Muscle of back (tissue), 3 donors: ENCODE measurements at regions not wholly inside any gene's neighbourhood (a gene's known extent, or its start where the extent isn't known, plus 50 kb on each side); places are given as distances from the start of the nearest gene placed in this dataset.
A peak's percentile ranks its signal among the peaks of the same experiment; 100 is the strongest.
"Not testable (repeated sequence)": the region's sequence is repeated elsewhere in the genome, so short reads cannot be mapped to it uniquely, and the experiment has no call there.

Source experiments
- DNase-seq, 3 donors: peaks; one replicate each; pipeline versions ENCODE4 v3.0.0 to v3.0.0-alpha.2; 2013

DNA sequence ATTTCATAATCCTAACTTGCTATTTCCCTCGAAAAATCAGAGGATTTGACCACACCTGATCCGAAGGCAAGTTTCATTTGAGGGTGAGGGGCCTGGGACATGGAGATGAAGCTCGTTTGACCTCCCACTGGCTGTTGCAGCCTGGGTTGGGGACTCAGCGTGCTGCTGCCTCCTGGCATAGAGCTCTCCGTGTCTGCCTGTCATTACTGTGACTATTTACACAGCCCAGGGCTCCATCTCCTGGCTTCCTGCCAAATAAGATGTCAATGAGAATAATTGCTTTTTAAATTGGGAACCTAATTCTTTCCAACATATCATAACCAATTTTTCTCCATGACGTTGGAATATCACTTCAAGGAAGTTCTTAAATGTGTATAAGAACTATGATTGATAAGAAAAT lies 139.3 kb upstream of the COBL start:
- no peak for DNase-seq

DNA sequence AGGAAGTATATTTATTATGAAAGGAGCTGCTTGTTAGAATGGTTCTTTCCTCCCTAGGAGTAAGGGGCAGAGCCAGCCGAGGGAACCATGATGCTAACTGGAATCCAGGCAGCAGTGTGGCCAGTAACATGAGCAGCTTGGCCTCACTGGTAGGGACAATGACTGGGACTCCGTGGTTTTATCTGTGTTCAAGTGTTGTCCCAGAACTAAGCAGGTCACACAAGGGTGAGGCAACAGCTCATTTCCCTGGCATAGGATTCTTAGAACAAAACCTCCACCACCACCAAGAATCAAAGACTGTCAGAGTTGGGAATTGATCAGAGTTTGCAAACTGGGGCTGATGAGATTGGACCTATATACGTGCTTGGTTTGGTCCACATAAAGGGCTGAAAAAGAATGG lies 138.9 kb upstream of the COBL start:
- DNase-seq = no peak

DNA sequence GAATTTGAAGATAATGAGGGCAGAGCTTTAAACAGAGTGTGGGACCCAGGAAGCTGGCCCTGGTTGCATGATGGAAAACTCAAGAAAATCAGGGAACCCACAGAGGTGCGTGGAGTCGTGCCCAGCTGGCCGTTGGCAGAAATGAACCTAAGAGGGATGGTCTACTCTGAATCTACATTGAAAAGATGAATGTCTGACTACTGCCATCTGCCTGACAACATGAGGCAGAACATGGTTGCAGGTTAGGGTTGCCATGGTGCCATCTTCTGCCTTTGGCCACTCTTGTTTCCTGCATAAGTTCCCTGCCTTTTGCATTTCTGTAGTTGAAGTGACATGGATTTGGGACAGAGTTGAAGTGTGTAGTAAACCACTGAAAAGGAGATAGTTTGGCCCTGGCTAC lies 138.5 kb upstream of the COBL start:
- no peak for DNase-seq

DNA sequence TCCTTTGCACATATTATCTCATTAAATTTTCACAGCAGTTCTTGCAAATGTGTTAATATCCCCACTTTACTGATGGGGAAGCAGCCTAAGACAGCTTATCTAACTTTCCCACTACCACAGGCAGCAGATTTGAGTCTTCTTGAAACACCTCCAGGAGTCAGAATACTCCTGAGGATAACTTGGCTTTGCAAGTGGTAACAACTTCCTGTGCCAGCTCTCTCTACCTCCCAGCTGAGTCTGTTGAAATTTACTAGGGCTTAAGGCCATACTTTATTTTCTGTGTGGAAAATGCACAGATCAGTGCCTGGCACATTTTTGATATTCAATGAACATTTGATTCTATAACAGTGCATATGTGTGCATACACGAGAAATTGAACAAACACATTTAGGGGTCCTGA lies 136.1 kb upstream of the COBL start:
- no peak for DNase-seq

DNA sequence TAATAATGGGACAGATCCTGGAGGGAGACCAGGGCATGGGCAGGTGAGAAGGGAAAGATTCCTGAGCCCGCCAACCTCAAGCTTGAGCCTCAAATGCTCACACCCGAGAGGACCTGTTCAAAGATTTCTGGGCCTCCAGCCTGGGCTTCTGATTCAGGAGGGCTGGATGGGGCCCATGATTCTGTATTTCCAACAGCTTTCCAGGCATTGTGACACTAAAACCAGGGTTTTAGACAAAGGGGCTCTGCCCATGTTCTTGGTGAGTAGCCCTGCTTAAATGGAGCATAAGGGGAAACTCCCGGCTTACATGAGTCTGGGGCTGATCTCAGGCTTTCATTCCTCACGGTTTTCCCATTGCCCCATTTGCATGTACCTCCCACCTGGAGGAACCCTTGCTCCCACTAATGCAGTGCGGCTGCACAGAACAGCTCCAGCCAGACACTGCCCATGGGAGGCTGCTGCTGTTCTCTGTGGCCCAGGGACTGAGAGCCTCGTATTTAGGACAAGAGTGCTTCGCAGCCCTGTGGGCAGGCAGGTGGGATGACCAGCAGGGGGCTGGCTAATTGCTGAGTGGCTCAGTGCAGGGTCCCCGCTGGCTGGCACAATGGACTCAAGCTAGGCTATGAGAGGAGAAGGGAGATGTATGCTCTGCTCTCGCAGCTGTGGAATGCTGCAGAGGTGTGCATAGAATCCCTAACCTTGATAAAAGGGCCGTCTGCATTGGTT lies 135.3 kb upstream of the COBL start:
- no peak for DNase-seq

DNA sequence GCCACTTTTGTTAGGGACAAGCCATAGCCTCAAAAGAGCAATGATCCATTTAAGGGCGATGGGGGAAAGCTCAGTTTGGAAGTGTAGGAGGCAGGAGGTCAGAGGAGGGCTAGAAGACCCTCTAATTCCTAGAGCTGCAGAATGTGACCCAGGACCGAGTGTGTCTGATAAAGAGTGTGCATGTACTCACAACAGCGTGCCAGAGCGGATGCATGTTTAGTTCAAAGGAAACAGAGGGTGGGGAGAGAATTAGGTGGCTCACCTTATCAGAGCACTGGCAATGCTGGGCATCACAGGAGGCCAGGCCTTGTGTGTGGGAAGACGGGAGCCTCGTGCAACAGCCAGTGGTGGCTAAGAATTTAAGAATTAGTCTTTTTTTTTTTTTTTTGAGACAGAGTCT lies 133.9 kb upstream of the COBL start:
- no peak for DNase-seq

DNA sequence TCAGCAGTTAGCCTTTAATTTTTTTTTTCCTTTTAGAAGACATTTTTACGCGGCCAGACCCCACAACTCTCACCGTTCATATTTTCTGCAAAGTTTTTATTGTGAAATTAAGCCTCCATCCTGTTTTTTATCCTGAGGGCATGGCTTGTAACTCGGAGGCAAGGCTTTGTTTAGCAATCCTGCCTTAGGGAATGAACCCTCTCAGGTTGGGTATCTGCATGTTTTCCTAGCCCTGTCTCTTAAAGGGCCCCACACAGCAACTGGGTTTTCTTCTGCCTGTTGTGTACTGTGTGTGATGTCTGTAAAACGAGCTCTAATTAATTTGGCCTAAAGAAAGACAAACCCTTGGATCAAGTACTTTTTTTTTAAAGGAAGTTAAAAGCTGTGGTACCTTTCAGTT lies 130.2 kb upstream of the COBL start:
- no peak for DNase-seq

DNA sequence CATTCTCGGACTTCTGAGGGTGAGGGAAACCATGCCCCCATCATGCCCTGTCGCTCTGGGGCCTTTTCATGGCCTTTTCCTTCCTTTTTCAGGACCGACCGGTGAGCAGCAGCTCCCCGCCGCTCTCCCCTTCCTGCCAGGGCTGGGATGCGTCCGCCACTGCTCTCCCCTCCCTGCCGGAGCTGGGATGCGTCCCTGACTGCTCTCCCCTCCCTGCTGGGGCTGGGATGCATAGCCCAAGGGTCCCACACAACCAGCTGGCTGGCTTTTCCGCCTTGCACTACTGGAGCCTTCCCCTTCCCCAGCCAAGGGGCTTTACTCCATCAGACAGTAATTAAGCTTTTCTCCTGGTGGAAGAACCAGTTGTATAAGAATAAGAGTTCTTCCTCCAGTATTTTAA lies 129.7 kb upstream of the COBL start:
- no peak for DNase-seq

DNA sequence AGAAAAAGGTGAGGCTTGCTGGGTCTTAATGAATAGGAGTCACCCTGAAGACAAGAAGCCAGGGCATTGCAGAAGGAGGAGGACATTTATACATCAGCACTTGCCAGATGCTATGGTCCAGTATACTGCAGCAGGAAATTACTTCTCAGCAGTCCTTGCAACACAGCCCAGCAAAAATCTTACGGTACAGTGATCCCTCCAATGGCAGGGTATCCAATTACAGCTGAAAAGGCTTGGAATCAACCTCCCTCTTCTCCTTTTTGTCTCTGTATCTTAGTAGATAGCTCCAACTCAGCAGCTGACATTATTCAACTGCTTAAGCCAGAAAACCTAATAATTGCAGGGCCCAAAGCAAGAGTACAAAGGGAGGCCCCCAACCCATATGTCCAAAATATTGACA lies 128.3 kb upstream of the COBL start:
- no peak for DNase-seq

DNA sequence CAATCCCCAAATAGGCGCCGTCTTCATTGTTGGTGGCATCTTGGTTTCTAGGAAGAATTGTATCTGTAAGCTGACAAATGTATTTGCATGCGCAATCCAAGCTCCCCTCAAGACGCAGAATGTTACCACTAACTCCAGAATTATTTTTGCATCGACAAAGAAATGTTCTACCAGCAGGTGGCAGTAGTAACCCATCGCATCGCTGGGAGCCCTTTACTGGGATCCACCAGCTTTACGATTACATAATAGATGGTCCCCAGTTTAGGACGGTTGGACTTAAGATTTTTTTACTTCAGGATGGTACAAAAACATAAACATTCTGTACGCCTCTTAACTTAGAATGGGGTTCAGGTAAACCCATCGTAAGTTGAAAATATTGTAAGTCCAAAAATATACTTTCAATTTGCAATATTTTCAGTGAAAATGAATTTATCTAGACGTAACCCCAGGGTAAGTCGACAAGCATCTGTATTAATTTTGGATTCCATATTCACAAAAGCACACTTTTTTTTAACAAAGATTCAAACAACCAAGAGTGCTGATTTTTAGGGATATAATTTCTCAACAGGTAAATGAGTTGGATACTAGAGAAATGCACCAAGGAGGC lies 114.0 kb upstream of the COBL start:
- peak; percentile 33 to 68 (median 55) for DNase-seq

DNA sequence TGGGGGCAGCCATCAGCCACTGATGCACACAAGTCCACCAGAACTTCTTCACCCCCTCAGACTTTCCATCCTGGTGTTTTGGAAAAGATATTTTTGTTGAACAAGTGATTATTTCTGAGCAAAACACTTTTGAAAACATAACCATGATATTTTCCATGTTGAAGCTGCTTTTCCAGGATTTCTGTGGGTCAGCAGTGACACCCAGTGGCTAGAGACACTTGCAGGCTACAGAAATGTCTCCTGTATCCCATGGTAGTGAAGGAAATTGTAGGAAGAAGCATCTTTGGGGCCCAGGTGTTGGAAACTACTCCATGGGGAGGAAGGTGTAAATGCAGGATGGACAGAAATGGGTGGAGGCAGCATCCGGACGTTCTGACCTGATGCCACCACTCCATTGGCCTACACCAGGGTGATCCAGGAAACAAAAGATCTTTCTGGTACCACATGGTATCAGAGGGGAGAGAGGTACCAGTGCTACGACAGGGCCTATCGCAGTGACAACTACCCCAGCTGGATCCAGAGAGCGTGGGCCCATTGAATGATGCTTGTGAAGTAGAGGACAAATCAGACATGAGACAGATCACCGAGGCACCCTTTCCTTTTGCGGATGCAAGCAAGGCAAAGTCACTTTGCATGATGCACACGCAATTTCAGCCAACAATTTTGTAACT lies 111.7 kb upstream of the COBL start:
- DNase-seq = no peak

DNA sequence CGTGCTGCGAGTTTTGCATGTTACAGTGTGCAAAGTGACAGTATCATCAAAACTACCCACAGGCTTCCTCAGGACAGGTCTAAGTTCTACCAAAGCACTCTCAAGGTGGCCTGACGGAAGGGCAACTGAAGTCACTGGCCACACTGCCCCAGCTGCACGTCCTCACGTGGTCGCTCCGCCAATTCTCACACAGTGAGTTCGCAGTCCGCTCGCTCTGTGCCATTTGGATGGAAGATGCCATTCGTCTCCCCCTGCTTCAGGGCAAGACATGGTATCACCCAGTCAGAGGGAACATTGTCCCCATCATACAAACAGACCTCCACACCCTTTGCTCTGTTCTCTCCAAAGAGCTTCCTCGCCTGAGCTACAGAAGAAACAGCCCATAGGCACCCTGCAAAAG lies 109.6 kb upstream of the COBL start:
- no peak for DNase-seq

DNA sequence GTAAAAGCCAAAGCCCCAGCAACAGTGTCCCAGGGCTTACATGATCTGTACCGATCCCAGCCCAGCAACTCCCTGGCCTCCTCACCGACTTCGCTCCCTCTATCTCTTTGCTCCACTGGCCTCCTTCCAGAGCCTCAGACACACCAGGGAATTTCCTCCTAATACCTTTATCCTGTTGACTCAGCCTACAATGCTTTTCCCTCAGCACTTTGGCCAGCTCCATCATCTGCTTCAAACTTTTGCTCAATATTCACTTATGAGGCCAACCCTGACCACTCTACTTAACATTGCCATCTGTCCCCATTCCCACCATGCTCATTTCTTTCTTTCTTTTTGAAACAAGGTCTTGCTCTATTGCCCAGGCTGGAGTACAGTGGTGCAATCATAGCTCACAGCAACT lies 93.3 kb upstream of the COBL start:
- not testable (repeated sequence) for DNase-seq

DNA sequence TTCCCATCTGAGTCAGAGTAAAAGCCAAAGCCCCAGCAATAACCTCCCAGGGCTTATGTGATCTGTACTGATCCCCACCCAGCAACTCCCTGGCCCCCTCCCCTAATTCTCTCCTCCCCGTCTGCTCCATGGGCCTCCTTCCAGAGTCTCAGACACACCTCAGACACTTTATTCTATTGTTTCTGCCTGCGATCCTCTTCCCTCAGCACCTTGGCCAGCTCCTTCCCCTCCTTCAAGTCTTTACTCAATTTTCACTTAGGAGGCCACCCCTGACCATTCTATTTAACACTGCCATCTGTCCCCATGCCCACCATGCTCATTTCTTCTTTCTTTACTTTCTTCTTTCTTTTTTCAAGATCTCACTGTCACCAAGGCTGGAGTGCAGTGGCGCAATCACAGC lies 81.0 kb upstream of the COBL start:
- not testable (repeated sequence) for DNase-seq

DNA sequence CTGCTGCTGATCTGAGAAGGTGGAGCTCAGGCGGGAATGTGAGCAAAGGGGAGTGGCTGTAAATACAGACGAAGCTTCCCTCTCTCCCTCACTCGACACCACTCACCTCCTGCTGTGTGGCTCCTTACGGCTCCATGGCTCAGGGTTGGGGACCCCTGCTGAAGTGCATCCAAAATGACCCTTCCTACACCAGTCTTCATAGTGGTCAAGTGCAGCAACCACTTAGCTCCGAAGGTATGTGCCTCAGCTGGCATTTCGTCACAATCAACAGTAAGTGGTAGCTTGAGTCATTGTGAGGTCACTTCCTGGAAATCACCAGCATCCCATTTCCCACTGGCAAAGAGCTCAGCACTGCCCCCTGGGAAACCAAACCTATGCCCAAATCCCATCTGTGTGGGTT lies 76.4 kb upstream of the COBL start:
- DNase-seq = not testable (repeated sequence)

DNA sequence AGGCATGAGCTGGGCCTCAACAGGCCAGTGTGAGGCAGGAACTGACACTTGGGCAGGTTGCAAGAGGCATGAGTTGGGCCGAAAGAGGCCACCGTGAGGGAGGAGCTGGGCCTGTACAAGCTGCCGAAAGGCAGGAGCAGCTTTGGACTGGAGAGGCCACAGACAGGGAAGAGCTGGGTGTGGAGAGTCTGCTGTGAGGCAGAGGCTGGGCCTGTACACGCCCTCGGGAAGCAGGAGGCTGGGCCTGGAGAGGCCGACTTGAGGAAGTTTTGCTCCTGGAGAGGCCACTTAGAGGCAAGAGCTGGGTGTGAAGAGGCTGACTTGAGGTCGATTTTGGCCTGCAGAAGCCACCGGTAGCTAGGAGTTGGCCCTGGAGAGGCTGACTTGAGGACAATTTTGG lies 73.3 kb upstream of the COBL start:
- DNase-seq = not testable (repeated sequence)

DNA sequence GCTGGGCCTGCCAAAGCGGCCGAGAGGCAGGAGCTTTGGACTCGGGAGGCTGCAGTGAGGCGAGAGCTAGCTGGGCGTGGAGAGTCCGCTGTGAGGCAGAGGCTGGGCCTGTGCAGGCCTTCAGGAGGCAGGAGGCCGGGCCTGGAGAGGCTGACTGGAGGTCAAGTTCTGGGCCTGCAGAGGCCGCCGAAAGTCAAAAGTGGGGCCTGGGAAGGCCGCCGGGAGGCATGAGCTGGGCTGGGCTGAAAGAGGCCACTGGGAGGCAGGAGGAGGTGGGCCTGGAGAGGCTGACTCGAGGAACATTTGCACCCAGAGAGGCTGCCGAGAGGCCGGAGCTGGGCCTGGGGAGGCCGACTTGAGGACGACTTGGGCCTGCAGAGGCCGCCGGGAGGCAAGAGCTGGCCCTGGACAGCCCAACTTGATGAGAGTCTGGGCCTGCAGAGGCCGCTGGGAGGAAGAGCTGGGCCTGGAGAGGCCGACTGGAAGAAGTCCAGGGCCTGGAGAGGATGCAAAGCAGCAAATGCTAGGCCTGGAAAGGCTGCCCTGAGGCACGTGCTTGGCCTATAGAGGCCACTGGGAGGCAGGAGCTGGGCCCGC lies 72.7 kb upstream of the COBL start:
- not testable (repeated sequence) for DNase-seq

DNA sequence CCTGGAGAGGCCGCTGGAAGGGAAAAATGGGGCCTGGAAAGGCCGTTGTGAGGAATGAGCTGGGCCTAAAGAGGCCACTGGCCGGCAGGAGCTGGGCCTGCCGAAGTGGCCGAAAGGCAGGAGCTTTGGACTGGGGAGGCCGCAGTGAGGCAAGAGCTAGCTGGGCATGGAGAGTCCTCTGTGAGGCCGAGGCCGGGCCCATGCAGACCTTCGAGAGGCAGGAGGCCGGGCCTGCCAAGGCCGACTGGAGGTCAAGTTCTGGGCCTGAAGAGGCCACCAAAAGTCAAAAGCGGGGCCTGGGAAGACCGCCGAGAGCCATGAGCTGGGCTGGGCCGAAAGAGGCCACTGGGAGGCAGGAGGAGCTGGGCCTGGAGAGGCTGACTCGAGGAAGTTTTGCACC lies 71.6 kb upstream of the COBL start:
- DNase-seq = not testable (repeated sequence)

DNA sequence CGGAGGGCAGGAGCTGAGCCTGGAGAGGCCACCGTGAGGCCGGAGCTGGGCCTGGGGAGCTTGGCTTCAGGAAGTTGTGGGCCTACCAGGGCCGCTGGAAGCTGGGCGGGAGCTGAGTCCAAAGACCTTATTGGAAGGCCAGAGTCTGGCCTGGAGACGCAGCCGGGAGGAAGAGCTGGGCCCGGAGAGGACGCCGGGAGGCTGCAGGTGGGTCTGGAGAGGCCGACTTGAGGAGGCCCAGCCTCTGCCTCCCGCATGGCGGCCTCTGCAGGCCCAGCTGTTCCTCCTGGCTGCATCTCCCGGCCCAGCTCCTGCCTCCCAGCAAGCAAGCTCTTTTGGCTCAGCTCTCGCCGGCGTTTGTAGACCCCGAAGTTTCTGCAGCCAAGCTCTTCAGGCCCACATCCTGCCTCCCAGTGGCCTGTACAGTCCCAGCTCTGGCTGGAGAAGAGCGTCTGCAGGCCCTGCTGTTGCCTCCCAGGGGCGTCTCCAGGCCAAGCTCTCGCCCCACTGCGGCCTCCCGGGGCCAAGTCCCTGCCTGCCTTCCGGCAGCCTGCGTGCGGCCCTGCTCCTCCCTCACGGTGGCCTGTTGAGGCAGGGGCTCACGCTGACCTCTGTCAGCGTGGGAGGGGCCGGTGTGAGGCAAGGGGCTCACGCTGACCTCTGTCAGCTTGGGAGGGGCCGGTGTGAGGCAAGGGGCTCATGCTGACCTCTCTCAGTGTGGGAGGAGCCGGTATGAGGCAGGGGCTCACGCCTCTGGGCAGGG lies 70.4 kb upstream of the COBL start:
- not testable (repeated sequence) for DNase-seq

DNA sequence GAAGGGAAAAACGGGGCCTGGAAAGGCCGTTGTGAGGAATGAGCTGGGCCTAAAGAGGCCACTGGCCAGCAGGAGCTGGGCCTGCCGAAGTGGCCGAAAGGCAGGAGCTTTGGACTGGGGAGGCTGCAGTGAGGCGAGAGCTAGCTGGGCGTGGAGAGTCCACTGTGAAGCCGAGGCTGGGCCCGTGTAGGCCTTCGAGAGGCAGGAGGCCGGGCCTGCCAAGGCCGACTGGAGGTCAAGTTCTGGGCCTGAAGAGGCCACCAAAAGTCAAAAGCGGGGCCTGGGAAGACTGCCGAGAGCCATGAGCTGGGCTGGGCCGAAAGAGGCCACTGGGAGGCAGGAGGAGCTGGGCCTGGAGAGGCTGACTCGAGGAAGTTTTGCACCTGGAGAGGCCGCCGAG lies 69.6 kb upstream of the COBL start:
- not testable (repeated sequence) for DNase-seq

DNA sequence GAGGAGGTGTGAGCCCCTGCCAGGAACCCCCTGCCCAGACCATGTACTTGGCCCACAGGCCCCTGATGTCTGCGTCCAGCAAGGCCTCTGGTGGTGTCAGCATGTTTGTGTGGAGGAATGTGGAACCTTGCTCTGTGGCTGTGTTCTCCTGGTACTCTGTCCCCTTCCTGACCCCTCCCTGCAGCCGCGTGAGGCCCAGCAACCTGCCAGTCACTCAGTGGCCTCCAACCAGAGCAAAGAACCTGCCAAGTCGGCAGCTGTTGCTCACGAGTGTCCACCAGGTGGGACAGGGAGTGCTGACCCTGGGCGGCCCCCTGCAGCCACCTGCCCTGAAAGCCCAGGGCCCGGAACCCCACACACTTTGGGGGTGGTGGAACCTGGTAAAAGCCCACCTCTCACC lies 65.6 kb upstream of the COBL start:
- not testable (repeated sequence) for DNase-seq

DNA sequence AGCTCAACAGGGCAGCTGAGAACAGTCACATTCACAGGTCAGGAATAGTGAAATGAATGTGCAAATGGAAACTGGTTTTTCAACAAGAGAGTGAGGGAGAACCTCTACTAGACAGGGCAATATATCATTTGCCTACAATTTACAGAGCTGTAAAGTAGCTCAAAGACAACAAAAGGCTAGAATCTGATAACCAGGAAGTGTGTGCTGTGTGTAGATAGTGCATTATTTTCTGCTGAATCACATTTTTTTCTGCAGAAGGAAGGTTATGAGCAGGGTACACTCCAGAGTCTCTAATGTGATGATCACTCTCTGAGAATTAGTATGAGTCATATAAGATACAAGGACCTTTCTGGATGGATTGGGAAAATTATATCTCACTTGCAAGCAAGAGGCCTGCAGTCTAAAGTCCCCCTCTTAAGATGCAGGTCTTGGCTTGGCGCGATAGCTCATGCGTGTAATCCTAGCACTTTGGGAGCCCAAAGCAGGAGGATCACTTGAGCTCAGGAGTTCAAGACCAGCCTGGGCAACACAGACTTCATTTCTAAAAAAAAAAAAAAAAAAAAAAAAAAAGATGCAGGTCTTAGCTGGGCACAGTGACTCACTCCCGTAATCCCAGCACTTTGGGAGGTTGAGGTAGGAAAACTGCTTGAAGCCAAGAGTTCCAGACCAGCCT lies 59.9 kb upstream of the COBL start:
- DNase-seq = peak in 1 of 3 donors; percentile 12
